OCI-LY7 (cell line): ENCODE measurements at regions not wholly inside any gene's neighbourhood (a gene's known extent, or its start where the extent isn't known, plus 50 kb on each side); places are given as distances from the start of the nearest gene placed in this dataset.

Experiments
- BruUV-seq: library from RNA; stranded (reverse); fragments of 400-500 nt; replicated peaks from 2 replicates; lab custom pipeline; 2021; lab: Mats Ljungman, UMichigan
- CTCF ChIA-PET: fragments of 300-600 bp; sonication (Branson Sonifier 250); formaldehyde crosslinking; loops from one replicate; lab custom pipeline; 2022; ENCODE audit warnings: antibody characterized with exemption; ENCODE audit not compliant: unreplicated experiment; lab: Charles Lee
- POLR2A ChIA-PET: fragments of 300-600 bp; sonication (Branson Sonifier 250); formaldehyde crosslinking; loops from one replicate; lab custom pipeline; 2022; ENCODE audit warnings: antibody characterized with exemption; lab: Charles Lee
- DNase-seq: peaks from one replicate; pipeline ENCODE4 v3.0.0-alpha.2; 2015; ENCODE audit warnings: low spot score
- H2AFZ ChIP-seq: fragments of 200-600 bp; sonication (generic), shearing (Covaris generic); 2 replicates; pipeline ENCODE4 v1.6.1; 2014; ENCODE audit warnings: mild to moderate bottlenecking, antibody characterized with exemption, low read length, moderate library complexity
- H3K27ac ChIP-seq: fragments of 200-600 bp; sonication (generic); 2 replicates; pipeline ENCODE4 v1.5.1; 2014; ENCODE audit warnings: mixed run types, low read depth, mild to moderate bottlenecking, moderate library complexity, low read length, inconsistent platforms; ENCODE audit not compliant: poor library complexity, severe bottlenecking
- H3K36me3 ChIP-seq: fragments of 200-600 bp; sonication (generic); 2 replicates; pipeline ENCODE4 v1.6.1; 2014; ENCODE audit warnings: mild to moderate bottlenecking, antibody characterized with exemption, low read length, moderate library complexity, mixed read lengths; ENCODE audit not compliant: insufficient read depth
- H3K4me1 ChIP-seq: fragments of 200-600 bp; sonication (generic); 2 replicates; pipeline ENCODE4 v1.5.1; 2014; ENCODE audit warnings: mild to moderate bottlenecking, low read length; ENCODE audit not compliant: insufficient read depth, poor library complexity, severe bottlenecking
- H3K4me2 ChIP-seq: fragments of 200-600 bp; sonication (generic); 2 replicates; pipeline ENCODE4 v1.6.1; 2014; ENCODE audit warnings: mild to moderate bottlenecking, low read length
- H3K4me3 ChIP-seq: fragments of 200-600 bp; sonication (generic); 2 replicates; pipeline ENCODE4 v1.5.1; 2014; ENCODE audit warnings: mild to moderate bottlenecking, low read depth, low read length; ENCODE audit not compliant: poor library complexity, severe bottlenecking
- H3K79me2 ChIP-seq: fragments of 200-600 bp; sonication (generic); 2 replicates; pipeline ENCODE4 v1.6.1; 2016; ENCODE audit warnings: low read depth, mild to moderate bottlenecking, low read length, moderate library complexity, mixed read lengths; ENCODE audit not compliant: insufficient read depth
- H3K9me2 ChIP-seq: fragments of 200-600 bp; sonication (generic); 2 replicates; pipeline ENCODE4 v1.6.1; 2016; ENCODE audit warnings: mild to moderate bottlenecking, low read length, mixed read lengths; ENCODE audit not compliant: insufficient read depth
- H3K9me3 ChIP-seq: fragments of 200-600 bp; sonication (generic); 2 replicates; pipeline ENCODE4 v1.6.1; 2014; ENCODE audit warnings: mild to moderate bottlenecking, mixed run types, low read length, mixed read lengths
- H4K20me1 ChIP-seq: fragments of 200-600 bp; sonication (generic); 2 replicates; pipeline ENCODE4 v1.6.1; 2014; ENCODE audit warnings: mild to moderate bottlenecking, antibody characterized with exemption, low read length, moderate library complexity, mixed read lengths; ENCODE audit not compliant: insufficient read depth
- CTCF ChIP-seq: fragments of 200-600 bp; sonication (generic); conservative IDR thresholded peaks from 2 replicates; pipeline ENCODE4 v1.5.1; 2014; ENCODE audit warnings: mild to moderate bottlenecking, antibody characterized with exemption, low read length, moderate library complexity, mixed read lengths
- EZH2phosphoT487 ChIP-seq: fragments of 200-600 bp; sonication (generic); IDR thresholded peaks from 2 replicates; pipeline ENCODE4 v1.6.1; 2018; ENCODE audit warnings: low read depth, borderline replicate concordance, mild to moderate bottlenecking, mixed run types, antibody characterized with exemption, low read length, moderate library complexity, mixed read lengths
- intact Hi-C: fragments of 100-400 bp; cut with micrococcal nuclease; formaldehyde crosslinking; loops from one replicate; pipeline ENCODE4 v1.10.0; 2022; ENCODE audit not compliant: unreplicated experiment

DNA sequence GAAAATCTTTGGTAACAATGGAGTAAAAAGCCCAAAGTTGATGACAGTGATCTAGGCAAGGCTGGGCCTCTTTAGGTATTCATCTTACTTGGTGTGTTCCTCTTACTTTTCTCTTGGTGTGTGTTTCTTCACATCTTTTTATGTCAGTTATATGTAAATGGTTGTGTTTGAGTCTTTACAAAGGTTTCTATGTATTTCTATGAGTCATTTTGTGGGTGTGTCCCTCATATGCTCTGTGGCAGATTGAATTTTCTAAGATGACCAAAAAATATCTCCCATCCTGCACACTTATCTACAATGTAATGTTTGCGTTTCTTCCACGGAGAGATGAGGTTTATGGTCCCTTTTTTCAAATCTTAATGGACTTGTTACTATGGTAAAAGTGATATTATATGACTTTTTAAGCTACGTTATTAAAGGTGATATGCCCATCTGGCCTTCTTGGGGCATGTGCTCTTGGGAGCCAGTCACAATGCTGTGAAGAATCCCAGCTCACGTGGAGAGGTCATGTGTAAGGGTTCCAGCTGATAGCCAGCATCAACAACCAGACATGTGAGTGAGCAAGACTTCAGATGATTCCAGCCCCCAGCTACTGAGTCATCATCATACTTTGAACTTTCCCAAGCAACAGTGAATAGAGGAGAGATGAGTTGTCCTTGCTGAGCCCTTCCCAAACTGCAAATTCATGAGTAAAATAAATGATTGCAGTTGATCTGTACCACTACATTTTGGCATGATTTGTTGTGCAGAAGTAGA, 126.9 kb downstream of the CBLL2 start:
- Histone ChIP-seq H3K9me3 (no peaks in the 10 kb centered on the region), H3K9me2 (no peaks in the 10 kb centered on the region), H3K4me3 (no peak overlapping the region), H3K4me2 (no peak overlapping the region), H2AFZ (no peak overlapping the region), H3K36me3 (no peaks in the 10 kb centered on the region), H3K27ac (no peak overlapping the region), H3K4me1 (no peaks in the 10 kb centered on the region), H4K20me1 (no peaks in the 10 kb centered on the region), H3K79me2 (no peaks in the 10 kb centered on the region)
- no peak for TF ChIP-seq CTCF
- no peak for TF ChIP-seq EZH2phosphoT487
- intact Hi-C loops = no loop called here
- DNase-seq = no peak
- POLR2A ChIA-PET = interaction anchor here (0.7 kb wide), 1 partner anchor 10 kb away, joined by 6 read pairs; no protein-coding TSS in a partner anchor
- CTCF ChIA-PET = no interaction called here
- BruUV-seq = no TSS peak

DNA sequence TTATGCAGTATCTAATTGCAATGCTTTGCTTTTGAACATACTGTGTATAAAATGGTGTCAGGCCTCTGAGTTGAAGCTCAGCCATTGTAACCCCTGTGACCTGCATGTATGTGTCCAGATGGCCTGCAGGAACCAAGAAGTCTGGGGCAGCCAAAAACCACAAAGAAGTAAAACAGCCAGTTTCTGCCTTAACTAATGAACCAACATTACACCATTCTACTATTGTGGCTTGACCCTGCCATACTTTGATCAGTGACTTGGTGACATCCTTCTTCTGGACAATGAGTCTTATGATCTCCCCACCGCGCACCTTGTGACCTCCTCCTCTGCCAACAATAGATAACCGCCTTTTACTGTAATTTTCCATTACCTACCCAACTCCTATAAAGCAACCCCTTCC, 131.6 kb downstream of the CBLL2 start:
- H2AFZ ChIP-seq = no peak overlapping the region
- H3K4me3 ChIP-seq = no peak overlapping the region
- no peak overlapping the region for H3K27ac ChIP-seq
- intact Hi-C loops = no loop called here
- DNase-seq = no peak
- no peaks in the 10 kb centered on the region for H3K9me3 ChIP-seq
- H4K20me1 ChIP-seq = no peaks in the 10 kb centered on the region
- POLR2A ChIA-PET = no interaction called here
- no peaks in the 10 kb centered on the region for H3K9me2 ChIP-seq
- H3K36me3 ChIP-seq = no peaks in the 10 kb centered on the region
- CTCF ChIA-PET = no interaction called here
- no peaks in the 10 kb centered on the region for H3K4me1 ChIP-seq
- BruUV-seq = no TSS peak
- no peak overlapping the region for H3K4me2 ChIP-seq
- TF ChIP-seq CTCF (no peak), EZH2phosphoT487 (no peak)
- H3K79me2 ChIP-seq = no peaks in the 10 kb centered on the region

DNA sequence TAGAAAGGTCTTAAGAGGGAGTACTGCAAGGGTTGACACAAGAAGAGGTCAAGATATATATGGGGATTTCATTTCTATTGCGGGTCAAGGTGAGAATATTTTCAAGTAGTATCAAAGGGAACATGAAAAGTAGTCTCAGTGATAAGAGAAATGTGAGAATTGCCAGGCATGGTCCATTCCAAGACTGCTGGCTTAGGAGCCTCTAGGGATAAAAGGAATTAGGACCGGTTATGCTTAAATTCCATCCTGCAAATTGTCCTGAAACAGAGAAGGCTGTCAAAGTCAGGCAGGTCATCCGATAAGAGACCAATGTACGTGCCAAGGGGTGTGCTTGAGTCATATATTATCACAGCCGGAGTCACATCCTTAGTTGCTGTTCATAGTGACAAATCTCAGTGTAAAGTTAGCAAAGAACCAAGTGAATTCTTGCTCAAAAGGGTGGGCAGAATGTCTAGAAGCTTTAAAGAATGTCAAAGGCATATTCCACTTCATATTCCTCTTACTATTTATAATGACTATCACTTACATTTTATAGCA, 133.6 kb downstream of the CBLL2 start:
- Histone ChIP-seq H3K36me3 (no peaks in the 10 kb centered on the region), H3K4me3 (no peak overlapping the region), H3K4me1 (no peaks in the 10 kb centered on the region), H3K79me2 (no peaks in the 10 kb centered on the region), H3K9me2 (no peaks in the 10 kb centered on the region), H3K9me3 (no peaks in the 10 kb centered on the region), H3K4me2 (no peak overlapping the region), H3K27ac (no peak overlapping the region), H4K20me1 (no peaks in the 10 kb centered on the region), H2AFZ (no peak overlapping the region)
- intact Hi-C loops = no loop called here
- no peak for DNase-seq
- POLR2A ChIA-PET = no interaction called here
- CTCF ChIA-PET = no interaction called here
- TF ChIP-seq EZH2phosphoT487 (no peak), CTCF (no peak)
- no TSS peak for BruUV-seq
